OCI-LY7 (cell line): ENCODE measurements at regions not wholly inside any gene's neighbourhood (a gene's known extent, or its start where the extent isn't known, plus 50 kb on each side); places are given as distances from the start of the nearest gene placed in this dataset.

ENCODE experiments used
- BruUV-seq: library from RNA; stranded (reverse); fragments of 400-500 nt; replicated peaks from 2 replicates; lab custom pipeline; 2021; lab: Mats Ljungman, UMichigan
- CTCF ChIA-PET: fragments of 300-600 bp; sonication (Branson Sonifier 250); formaldehyde crosslinking; loops from one replicate; lab custom pipeline; 2022; ENCODE audit warnings: antibody characterized with exemption; ENCODE audit not compliant: unreplicated experiment; lab: Charles Lee
- POLR2A ChIA-PET: fragments of 300-600 bp; sonication (Branson Sonifier 250); formaldehyde crosslinking; loops from one replicate; lab custom pipeline; 2022; ENCODE audit warnings: antibody characterized with exemption; lab: Charles Lee
- DNase-seq: peaks from one replicate; pipeline ENCODE4 v3.0.0-alpha.2; 2015; ENCODE audit warnings: low spot score
- H2AFZ ChIP-seq: fragments of 200-600 bp; sonication (generic), shearing (Covaris generic); 2 replicates; pipeline ENCODE4 v1.6.1; 2014; ENCODE audit warnings: mild to moderate bottlenecking, antibody characterized with exemption, low read length, moderate library complexity
- H3K27ac ChIP-seq: fragments of 200-600 bp; sonication (generic); 2 replicates; pipeline ENCODE4 v1.5.1; 2014; ENCODE audit warnings: mixed run types, low read depth, mild to moderate bottlenecking, moderate library complexity, low read length, inconsistent platforms; ENCODE audit not compliant: poor library complexity, severe bottlenecking
- H3K36me3 ChIP-seq: fragments of 200-600 bp; sonication (generic); 2 replicates; pipeline ENCODE4 v1.6.1; 2014; ENCODE audit warnings: mild to moderate bottlenecking, antibody characterized with exemption, low read length, moderate library complexity, mixed read lengths; ENCODE audit not compliant: insufficient read depth
- H3K4me1 ChIP-seq: fragments of 200-600 bp; sonication (generic); 2 replicates; pipeline ENCODE4 v1.5.1; 2014; ENCODE audit warnings: mild to moderate bottlenecking, low read length; ENCODE audit not compliant: insufficient read depth, poor library complexity, severe bottlenecking
- H3K4me2 ChIP-seq: fragments of 200-600 bp; sonication (generic); 2 replicates; pipeline ENCODE4 v1.6.1; 2014; ENCODE audit warnings: mild to moderate bottlenecking, low read length
- H3K4me3 ChIP-seq: fragments of 200-600 bp; sonication (generic); 2 replicates; pipeline ENCODE4 v1.5.1; 2014; ENCODE audit warnings: mild to moderate bottlenecking, low read depth, low read length; ENCODE audit not compliant: poor library complexity, severe bottlenecking
- H3K79me2 ChIP-seq: fragments of 200-600 bp; sonication (generic); 2 replicates; pipeline ENCODE4 v1.6.1; 2016; ENCODE audit warnings: low read depth, mild to moderate bottlenecking, low read length, moderate library complexity, mixed read lengths; ENCODE audit not compliant: insufficient read depth
- H3K9me2 ChIP-seq: fragments of 200-600 bp; sonication (generic); 2 replicates; pipeline ENCODE4 v1.6.1; 2016; ENCODE audit warnings: mild to moderate bottlenecking, low read length, mixed read lengths; ENCODE audit not compliant: insufficient read depth
- H3K9me3 ChIP-seq: fragments of 200-600 bp; sonication (generic); 2 replicates; pipeline ENCODE4 v1.6.1; 2014; ENCODE audit warnings: mild to moderate bottlenecking, mixed run types, low read length, mixed read lengths
- H4K20me1 ChIP-seq: fragments of 200-600 bp; sonication (generic); 2 replicates; pipeline ENCODE4 v1.6.1; 2014; ENCODE audit warnings: mild to moderate bottlenecking, antibody characterized with exemption, low read length, moderate library complexity, mixed read lengths; ENCODE audit not compliant: insufficient read depth
- EZH2phosphoT487 ChIP-seq: fragments of 200-600 bp; sonication (generic); IDR thresholded peaks from 2 replicates; pipeline ENCODE4 v1.6.1; 2018; ENCODE audit warnings: low read depth, borderline replicate concordance, mild to moderate bottlenecking, mixed run types, antibody characterized with exemption, low read length, moderate library complexity, mixed read lengths
- intact Hi-C: fragments of 100-400 bp; cut with micrococcal nuclease; formaldehyde crosslinking; loops from one replicate; pipeline ENCODE4 v1.10.0; 2022; ENCODE audit not compliant: unreplicated experiment
- TF ChIP-seq, protein P1 (sequence below): fragments of 200-600 bp; sonication (generic); conservative IDR thresholded peaks from 2 replicates; pipeline ENCODE4 v1.5.1; 2014; ENCODE audit warnings: mild to moderate bottlenecking, antibody characterized with exemption, low read length, moderate library complexity, mixed read lengths

GRCh38 chr10:123399276-123399839 lies 245.2 kb downstream of the BUB3 start:
- TF ChIP-seq, protein P1, sequence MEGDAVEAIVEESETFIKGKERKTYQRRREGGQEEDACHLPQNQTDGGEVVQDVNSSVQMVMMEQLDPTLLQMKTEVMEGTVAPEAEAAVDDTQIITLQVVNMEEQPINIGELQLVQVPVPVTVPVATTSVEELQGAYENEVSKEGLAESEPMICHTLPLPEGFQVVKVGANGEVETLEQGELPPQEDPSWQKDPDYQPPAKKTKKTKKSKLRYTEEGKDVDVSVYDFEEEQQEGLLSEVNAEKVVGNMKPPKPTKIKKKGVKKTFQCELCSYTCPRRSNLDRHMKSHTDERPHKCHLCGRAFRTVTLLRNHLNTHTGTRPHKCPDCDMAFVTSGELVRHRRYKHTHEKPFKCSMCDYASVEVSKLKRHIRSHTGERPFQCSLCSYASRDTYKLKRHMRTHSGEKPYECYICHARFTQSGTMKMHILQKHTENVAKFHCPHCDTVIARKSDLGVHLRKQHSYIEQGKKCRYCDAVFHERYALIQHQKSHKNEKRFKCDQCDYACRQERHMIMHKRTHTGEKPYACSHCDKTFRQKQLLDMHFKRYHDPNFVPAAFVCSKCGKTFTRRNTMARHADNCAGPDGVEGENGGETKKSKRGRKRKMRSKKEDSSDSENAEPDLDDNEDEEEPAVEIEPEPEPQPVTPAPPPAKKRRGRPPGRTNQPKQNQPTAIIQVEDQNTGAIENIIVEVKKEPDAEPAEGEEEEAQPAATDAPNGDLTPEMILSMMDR = no peak
- TF ChIP-seq EZH2phosphoT487 = no peak
- CTCF ChIA-PET = no interaction called here
- POLR2A ChIA-PET = interaction anchor here (1.0 kb wide), 1 partner anchor 246 kb away, joined by 4 read pairs; the partner anchor contains the start of gene BUB3
- Histone ChIP-seq H3K27ac (peak overlapping the region; percentile 81), H3K4me2 (peak overlapping the region; percentile 63; the same call in 1 of the 2 replicates), H3K4me3 (no peak overlapping the region), H3K9me2 (no peaks in the 10 kb centered on the region), H3K9me3 (peaks cover 29% of the 10 kb centered on the region; the same call in 1 of the 2 replicates), H3K4me1 (peaks cover 68% of the 10 kb centered on the region), H3K36me3 (peaks cover 8% of the 10 kb centered on the region; the same call in 1 of the 2 replicates), H3K79me2 (no peaks in the 10 kb centered on the region), H4K20me1 (no peaks in the 10 kb centered on the region), H2AFZ (no peak overlapping the region; the same call in 1 of the 2 replicates)
- BruUV-seq = no TSS peak
- intact Hi-C loops = no loop called here
- DNase-seq = no peak

DNA sequence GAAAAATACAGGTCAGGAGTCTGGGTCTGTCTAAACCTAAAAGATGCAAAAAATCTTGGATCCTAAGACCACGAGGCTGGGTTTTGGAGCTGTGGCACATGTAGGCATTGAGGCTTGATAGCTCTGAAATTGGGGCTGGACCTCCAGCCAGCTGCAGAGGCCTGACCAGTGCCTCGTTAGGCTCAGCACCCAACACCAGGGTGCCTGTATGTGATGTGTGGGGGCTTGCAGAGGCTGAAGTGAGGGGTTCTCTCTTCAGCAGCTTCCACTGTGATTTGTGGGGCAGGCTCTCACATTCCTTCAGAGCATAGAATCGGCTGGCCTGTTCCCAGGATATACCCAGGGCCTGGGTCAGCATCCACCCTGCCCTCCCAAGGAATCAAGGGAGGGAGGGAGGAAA lies 247.8 kb downstream of the BUB3 start:
- Histone ChIP-seq H3K27ac (peak overlapping the region; percentile 97), H3K4me2 (peak overlapping the region; percentile 59), H3K4me1 (peaks cover 66% of the 10 kb centered on the region), H4K20me1 (no peaks in the 10 kb centered on the region), H3K36me3 (peaks cover 13% of the 10 kb centered on the region; the same call in 1 of the 2 replicates), H3K9me3 (peaks cover 37% of the 10 kb centered on the region; the same call in 1 of the 2 replicates), H3K9me2 (no peaks in the 10 kb centered on the region), H3K79me2 (no peaks in the 10 kb centered on the region), H2AFZ (peak overlapping the region; percentile 35; the same call in 1 of the 2 replicates), H3K4me3 (peak overlapping the region; percentile 37)
- DNase-seq = peak; percentile 21
- TF ChIP-seq EZH2phosphoT487 = no peak
- TF ChIP-seq, protein P1 = no peak
- no TSS peak for BruUV-seq
- POLR2A ChIA-PET = interaction anchor here (0.5 to 1.3 kb wide), 3 partner anchors 25 to 391 kb away, joined by 3 to 6 read pairs (median 4); no protein-coding TSS in a partner anchor
- CTCF ChIA-PET = interaction anchor here (1.0 kb wide), 1 partner anchor 251 kb away, joined by 6 read pairs; no protein-coding TSS in a partner anchor
- intact Hi-C loops = loop anchor here (1.0 to 5.0 kb wide), 4 partner anchors 10 to 1205 kb away; partner anchors contain the start of gene BUB3

- TF ChIP-seq EZH2phosphoT487 = no peak
- TF ChIP-seq, protein P1 = no peak
- Histone ChIP-seq H3K36me3 (peaks cover 13% of the 10 kb centered on the region; the same call in 1 of the 2 replicates), H3K27ac (peak overlapping the region; percentile 97), H2AFZ (peak overlapping the region; percentile 67; the same call in 1 of the 2 replicates), H3K4me3 (peak overlapping the region; percentile 39), H3K9me2 (no peaks in the 10 kb centered on the region), H4K20me1 (no peaks in the 10 kb centered on the region), H3K4me2 (peak overlapping the region; percentile 65), H3K4me1 (peaks cover 60% of the 10 kb centered on the region), H3K79me2 (no peaks in the 10 kb centered on the region), H3K9me3 (peaks cover 34% of the 10 kb centered on the region; the same call in 1 of the 2 replicates)
- CTCF ChIA-PET = interaction anchor here (0.8 kb wide), 1 partner anchor 18 kb away, joined by 3 read pairs; no protein-coding TSS in a partner anchor
- intact Hi-C loops = loop anchor here (1.0 to 5.0 kb wide), 4 partner anchors 10 to 1205 kb away; partner anchors contain the start of gene BUB3
- DNase-seq = peak; percentile 96
- POLR2A ChIA-PET = no interaction called here
- BruUV-seq = no TSS peak
Measured at GRCh38 chr10:123402656-123403055, 248.5 kb downstream of the BUB3 start.
